Stimulated activated CD8-positive, alpha-beta memory T cell treated with anti-CD3 and anti-CD28 coated beads, Interleukin-12 subunit alpha, Interleukin-12 subunit beta, amount 100 ng/mL, for 24 hours (primary cell): ENCODE measurements at regions not wholly inside any gene's neighbourhood (a gene's known extent, or its start where the extent isn't known, plus 50 kb on each side); places are given as distances from the start of the nearest gene placed in this dataset.
"Not testable (repeated sequence)": the region's sequence is repeated elsewhere in the genome, so short reads cannot be mapped to it uniquely, and the experiment has no call there.

Source experiments
- DNase-seq: peaks from one replicate; pipeline ENCODE4 v3.0.0-alpha.2; 2020; ENCODE audit errors: extremely low read depth

DNA sequence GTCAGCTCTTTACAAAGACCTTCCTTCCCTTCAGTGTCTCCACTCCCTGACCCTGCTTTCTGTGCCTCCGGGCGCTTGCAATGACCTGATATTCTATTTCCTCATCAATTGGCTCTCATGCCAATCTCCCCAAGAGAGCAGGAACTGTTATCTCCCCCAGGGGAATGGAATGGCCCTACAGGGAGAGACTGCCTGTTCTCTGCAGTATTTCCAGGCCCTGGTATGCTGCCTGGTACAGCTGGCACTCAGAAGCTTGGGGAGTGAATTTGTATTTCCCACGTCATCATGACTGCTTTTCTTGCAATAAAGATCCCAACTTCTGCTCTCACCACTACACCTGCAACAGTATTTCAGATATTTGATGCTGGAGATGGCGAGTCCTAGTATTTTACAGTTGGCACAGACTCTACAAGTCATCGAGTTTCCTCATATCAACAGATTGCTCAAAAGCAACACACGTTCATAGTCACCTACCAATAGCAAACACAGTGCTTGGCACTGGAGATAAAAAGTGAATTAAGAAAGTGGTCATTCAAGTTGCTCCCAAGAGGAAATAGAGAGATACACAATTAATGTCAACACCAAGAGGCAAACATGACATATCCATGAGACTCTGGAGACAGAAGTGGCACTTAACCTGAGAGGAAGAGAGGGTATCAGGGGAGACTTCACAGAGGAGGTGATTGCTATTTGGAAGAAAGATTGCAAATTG lies 90.5 kb upstream of the EGFL6 start:
- no peak for DNase-seq

GRCh38 chrX:13476384-13476783 lies 93.0 kb upstream of the EGFL6 start:
- DNase-seq = no peak

- no peak for DNase-seq
Observed at GRCh38 chrX:13474164-13474516, 95.3 kb upstream of the EGFL6 start.

DNA sequence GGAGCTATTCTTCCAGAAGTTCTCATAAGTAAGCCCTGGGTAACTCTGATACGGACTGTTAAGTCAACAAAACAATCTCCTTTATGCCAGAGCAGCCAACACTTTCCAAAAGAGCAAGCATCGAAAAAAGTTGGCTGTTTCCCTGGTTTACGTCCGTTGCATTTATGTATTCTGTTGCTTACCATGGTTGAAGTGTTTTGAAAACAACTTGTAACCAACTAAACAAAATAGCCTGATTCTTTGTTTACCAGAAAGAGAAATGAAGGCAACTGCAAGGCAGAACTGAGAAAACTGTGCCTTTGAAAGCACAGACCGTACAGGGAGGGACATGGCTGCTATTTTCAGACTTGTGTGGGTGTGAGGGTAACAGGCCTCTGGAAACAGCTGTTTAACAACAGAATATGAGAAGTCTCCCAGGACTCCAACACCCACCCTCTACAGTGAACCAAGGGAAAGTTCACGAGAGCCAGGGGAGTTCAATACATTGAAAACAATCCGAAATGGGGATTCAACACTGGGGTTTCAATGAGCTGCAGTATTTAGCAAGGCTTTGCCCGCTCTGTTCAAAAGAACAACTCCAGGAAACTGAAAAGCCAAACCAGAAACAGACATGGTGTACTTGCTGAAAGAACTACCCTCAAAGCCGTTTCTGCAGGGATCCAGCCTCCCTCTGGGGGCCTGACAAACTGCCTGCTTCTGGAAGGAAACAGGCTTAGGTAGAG lies 95.8 kb upstream of the EGFL6 start:
- DNase-seq = no peak

DNA sequence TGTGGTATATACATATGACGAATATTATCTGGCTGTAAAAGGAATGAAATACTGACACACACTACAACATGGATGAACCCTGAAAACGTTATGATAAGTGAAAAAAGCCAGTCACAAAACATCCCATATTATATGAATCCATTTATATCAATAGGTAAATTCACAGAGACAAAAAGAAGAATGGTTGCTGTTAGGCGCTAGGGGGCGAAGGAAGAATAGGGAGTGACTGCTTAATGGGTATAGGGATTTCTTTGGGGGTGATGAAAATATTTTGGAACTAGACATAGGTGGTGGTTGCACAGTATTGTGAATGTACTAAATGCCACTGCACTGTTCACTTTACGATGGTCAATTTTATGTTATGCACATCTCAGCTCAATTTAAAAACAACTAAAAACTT lies 96.4 kb upstream of the EGFL6 start:
- no peak for DNase-seq

DNA sequence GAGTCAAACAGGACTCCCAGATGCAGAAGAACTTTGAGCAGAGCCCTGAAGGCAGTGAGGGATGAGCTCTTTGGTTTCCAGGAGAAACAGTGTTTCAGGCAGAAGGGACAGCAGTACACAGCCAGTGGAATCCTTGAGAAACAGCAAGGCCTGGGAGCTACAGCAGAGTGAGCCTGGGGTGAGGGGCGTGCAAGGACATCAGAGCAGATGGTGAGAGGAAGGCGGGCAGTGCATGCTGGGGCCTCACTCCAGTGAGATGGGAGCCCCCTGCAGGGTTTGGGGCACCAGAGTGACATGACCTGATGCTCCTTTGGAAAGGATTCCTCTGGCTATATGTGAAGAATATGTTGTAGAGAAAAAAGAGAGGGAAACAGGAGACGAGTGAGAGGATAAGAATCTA lies 98.1 kb upstream of the EGFL6 start:
- no peak for DNase-seq

GRCh38 chrX:13470685-13470977 lies 98.8 kb upstream of the EGFL6 start:
- no peak for DNase-seq

DNA sequence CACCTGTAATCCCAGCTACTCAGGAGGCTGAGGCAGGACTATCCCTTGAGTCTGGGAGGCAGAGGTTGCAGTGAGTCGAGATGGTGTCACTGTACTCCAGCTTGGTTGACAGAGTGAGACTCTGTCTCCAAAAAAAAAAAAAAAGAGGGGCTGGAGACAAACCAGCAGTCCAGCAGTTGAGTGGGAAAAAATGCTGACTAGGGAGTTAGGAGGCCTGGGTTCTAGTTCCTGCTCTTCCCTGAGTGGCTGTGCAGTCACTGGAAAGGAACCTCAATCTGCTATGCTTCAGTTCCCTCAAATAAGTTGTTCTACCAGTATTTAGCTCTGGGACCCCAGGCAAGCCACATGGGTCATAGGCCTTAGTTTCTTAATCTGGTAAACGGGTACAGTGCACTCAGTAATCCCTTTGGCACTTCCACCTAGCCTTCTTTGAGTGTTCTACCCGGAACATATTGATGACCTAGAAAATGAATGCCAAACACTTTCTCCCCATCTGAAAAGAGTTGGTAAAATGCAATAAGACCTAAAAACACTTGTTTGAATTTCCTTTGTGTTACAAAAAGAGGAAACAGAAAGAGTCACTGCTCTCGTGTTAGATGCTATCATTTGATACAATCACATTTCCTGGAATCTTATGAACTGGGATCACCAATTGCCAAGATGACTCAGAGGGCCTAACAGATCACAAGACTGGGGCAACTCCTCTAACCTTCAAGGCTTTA lies 99.3 kb upstream of the EGFL6 start:
- no peak for DNase-seq

DNA sequence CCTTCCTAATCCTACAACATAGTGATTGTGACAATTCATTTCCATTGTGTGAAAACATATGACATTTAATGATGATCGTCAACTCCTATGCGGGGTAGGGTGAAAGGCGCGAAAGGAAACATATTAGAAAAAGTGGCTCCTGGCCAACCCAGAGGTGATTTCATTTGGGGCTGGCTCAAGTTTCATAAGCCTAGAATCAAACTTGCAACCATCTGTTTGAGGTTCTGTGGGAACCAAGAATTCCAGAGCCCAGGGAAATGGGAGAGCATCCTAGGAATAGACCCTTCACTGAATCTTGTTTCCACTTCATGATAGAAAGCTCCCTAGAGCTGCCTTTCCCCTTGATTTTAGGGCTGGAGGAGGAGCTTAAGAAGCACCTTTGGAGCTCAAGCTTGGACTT lies 101.3 kb upstream of the EGFL6 start:
- DNase-seq = no peak

DNA sequence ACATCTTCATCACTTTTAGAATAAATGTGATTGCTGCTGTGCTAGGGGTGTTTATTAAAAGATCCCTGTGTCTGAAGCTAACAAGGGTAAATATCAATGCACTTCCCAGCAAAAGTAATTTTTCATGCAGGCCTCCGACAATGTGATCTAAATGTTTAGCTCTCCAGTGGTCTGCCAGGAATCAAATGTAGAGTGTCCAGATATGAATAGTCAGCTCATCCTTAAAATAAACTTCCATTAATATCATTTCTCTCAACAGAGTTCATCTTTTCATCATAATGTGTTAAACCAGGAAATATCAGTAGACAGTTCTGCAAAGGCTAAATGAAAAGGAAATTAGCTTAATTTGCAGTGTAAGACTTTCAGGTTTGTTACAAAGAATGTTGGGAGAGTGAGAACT lies 102.2 kb upstream of the EGFL6 start:
- DNase-seq = no peak

GRCh38 chrX:13464599-13465275 lies 104.7 kb upstream of the EGFL6 start:
- DNase-seq = no peak

- DNase-seq = no peak
Observed at GRCh38 chrX:13463608-13464007, 105.8 kb upstream of the EGFL6 start.

DNA sequence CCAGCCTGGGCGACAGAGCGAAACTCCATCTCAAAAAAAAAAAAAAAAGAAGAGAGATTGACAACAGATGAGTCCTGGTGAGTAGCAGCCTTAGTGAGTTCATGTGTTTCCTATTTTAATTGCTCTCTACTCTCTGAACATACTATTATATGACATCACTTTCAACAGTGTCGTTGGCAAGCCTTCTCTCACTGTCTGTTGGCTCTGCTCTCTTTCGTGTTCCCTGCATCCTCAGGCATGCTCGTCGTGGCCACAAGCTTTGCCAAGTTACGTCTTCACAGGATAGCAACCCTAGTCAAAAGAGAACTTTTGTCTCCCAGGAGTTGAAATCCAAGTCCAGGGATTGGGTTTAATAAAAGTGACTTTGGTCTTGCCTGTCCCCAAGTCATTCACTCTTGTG lies 117.1 kb upstream of the EGFL6 start:
- no peak for DNase-seq

DNA sequence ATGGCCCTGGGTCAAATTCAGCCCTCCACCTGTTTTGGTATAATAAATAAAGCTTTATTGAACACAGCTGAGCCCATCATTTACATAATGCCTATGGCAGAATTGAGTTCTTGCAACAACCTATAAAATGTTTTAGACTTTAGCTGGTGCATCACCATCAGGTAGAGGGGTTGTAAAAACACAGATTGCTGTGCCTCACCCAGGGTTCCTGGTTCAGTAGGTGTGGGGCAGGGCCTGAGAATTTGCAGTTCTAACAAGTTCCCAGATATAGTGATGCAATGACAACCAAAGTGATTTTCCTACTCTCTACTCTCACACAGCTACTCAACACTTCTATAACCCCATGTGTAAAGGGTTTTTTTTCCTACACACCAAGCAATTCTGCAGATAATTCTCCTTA lies 120.0 kb upstream of the EGFL6 start:
- DNase-seq = no peak

DNA sequence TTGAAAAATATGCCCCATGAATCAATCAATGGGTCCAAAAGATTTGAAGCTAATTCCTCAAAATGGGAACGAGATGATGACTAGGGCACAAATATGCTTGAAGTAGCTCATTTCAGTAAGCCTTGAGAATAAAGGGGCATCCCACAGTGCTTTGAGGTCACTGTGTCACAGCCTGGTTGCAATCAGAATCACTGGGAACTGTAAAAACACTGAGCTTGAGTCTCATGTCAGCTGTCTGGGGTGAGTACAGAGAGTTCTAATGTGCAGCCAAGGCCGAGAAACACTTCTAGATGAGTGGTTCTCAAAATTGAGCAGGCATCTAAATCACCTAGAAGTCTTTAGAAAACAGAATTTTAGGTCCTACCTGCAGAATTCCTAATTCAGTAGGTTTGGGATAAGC lies 120.5 kb upstream of the EGFL6 start:
- DNase-seq = no peak

GRCh38 chrX:13441608-13442007 lies 121.8 kb upstream of the ATXN3L start:
- not testable (repeated sequence) for DNase-seq

DNA sequence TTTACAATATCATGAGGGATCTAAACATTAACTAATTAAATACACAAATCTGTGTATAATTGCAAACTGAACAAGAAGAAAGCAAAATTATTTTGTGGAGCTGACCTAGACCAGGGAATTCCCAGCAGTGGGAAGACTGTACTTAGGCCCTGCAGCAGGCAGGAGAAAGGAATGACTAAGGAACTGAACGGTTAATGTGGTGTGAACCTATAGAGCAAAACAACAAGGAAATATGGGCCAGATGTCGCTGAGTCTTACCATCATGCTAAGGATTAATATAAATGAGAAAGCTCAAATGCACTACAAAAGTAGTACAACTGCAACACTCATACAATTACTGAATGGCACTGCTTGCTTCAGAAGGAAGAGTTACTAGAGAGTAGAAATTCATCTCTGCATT lies 120.3 kb upstream of the ATXN3L start:
- no peak for DNase-seq

DNA sequence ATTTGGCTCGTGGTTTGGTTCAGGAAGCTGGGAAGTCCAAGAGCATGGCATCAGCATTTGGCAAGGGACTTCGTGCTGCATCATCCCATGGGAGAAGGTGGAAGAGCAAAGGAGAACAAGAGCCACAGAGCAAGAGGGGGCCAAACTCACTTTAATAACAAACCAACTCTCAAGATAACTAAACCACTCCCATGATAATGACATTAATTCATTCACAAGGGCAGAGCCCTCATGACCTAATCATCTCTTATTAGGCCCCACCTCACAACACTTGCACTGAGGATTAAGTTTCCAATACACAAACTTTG lies 113.4 kb upstream of the ATXN3L start:
- no peak for DNase-seq

- DNase-seq = no peak
Observed at GRCh38 chrX:13432414-13433297, 112.8 kb upstream of the ATXN3L start.

GRCh38 chrX:13430136-13430827 lies 110.4 kb upstream of the ATXN3L start:
- no peak for DNase-seq

- peak; percentile 0 for DNase-seq
Observed at GRCh38 chrX:13428053-13428786, 108.4 kb upstream of the ATXN3L start.
